GM12892 (cell line): ENCODE measurements at regions not wholly inside any gene's neighbourhood (a gene's known extent, or its start where the extent isn't known, plus 50 kb on each side); places are given as distances from the start of the nearest gene placed in this dataset.

Experiments
- DNase-seq: peaks from one replicate; pipeline ENCODE4 v3.0.0; 2011; ENCODE audit not compliant: insufficient read length
- FAIRE-seq: peaks from 2 replicates; lab custom pipeline; 2011; peaks lifted over from hg19 to GRCh38; lab: Jason Lieb, UNC
- POLR2A ChIP-seq: IDR thresholded peaks from 2 replicates; pipeline ENCODE4 v1.6.1; 2011; ENCODE audit warnings: low read depth, low read length, control low read depth
- POLR2AphosphoS5 ChIP-seq: IDR thresholded peaks from 2 replicates; pipeline ENCODE4 v1.6.1; 2011; ENCODE audit warnings: low read depth, low read length, control low read depth
- TAF1 ChIP-seq: IDR thresholded peaks from 2 replicates; pipeline ENCODE4 v1.6.1; 2011; ENCODE audit warnings: low read depth, mild to moderate bottlenecking, control low read depth, low read length, borderline replicate concordance

DNA sequence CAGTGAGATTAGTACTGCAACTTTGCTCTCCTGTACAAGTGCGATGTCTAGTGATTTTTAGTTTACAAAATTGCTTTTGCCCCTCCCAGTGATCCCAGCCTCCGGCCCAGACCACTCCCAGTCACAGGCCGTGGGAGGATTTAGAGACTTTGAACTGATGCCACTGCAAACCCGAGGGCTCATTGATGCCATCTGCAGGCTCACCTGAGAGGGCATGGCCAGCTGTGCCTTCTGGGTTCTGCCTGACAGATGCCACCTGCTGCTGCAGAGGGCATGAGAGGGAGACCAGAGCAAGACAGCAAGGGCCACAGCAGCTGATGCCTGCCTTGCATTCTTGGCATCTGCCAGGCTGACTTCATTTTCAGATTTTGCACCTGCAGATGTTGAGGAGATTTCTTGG, 593.8 kb downstream of the CDK5RAP2 start:
- FAIRE-seq: no peak

DNA sequence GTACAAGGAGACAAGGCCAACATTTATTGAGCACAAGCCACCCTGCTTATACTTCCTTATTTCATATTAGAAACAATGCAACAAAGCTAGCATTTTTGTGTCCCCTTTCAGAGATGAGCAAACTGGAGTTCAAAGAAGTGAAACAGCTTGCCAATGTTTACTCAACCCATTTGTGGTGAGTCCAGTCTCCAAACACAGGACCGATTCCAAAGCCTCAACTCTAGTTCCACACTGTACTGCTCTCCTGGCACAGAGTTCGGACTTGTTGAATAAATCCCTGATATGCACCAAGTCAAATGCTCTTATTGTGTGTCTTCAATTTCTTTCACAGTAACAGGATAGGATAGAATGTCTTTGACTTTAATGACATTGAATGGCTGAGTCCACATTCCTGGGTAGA, 604.8 kb upstream of the BRINP1 start:
- FAIRE-seq: no peak
- no peak for DNase-seq
- TF ChIP-seq POLR2AphosphoS5: no peak
- TF ChIP-seq POLR2A: no peak

More for the DNA sequence above, 593.8 kb downstream of the CDK5RAP2 start:
- no peak for TF ChIP-seq TAF1
- no peak for TF ChIP-seq POLR2A
- TF ChIP-seq POLR2AphosphoS5: no peak
- DNase-seq: no peak

DNA sequence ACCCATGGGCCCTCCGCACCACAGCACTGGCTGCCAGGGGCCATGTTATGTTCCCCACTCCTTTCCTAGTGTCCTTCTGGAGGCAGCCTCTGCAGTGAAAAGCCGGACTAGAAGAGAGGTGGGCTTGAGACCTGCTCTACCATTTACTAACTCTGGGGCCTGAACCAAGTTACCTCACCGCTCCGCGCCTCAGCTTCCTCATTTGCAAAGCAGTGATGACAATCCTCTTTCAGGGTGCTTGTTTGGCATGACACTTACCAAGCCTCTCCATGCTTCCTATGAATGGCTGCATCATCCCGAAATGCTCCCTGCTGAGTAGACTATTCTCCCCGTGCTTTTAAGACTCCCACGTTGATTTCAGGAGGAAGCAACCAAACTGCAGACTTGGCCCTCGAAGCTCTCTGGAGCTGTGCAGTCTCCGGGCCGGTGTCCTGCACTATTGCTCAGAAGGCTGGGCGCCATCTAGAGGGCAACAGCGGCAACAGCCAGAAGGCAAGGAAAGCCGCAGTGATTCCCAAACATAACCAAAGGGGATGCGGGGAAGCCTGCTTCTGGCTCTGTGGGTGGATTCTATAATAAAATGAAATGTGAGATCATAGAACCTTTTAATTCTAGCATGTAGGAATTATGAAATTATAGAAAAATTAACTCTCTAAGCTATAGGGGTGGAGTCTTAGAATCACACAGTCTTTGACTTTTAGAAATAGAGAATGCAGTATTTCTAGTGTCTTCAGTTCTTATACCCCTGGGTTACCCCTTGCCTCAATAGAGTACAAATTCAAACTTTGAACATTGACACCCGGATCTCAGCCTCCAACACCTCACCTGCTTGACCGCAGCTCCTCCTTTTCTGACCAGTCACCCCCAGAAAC, 599.8 kb upstream of the BRINP1 start:
- TF ChIP-seq TAF1: no peak
- no peak for TF ChIP-seq POLR2AphosphoS5
- TF ChIP-seq POLR2A: no peak
- DNase-seq (peak; percentile 37), FAIRE-seq (peak; percentile 86)

DNA sequence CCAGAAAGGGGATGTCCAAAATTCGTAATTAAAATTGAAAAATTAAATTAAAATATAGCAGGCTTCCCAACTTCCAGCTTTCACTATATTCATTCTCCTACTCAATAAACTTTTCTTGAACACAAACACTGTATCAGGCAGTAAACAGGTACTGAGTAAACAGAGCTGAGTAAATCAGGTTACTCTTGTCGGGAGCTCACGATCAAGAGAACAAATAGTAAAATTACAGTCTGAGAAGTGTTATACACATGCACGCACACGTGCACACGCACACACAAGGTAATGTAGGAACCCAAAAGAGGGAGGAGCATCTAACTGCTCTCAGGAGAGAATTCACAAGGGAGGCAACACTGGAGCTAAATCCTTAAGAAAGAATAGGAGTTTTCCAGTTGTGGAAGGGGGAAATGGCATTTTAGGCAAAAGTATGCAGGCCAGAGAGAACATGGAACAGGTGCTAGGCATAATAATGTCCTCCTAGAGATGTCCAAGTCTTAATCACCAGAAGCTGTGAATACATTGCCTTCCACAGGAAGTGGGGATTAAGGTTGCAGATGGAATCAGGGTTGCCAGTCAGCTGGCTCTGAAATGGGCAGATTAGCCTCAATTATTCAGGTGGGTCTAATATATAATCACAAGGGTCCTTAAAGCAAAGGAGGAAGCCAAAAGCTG, 598.8 kb upstream of the BRINP1 start:
- no peak for FAIRE-seq
- DNase-seq: no peak
- TF ChIP-seq POLR2AphosphoS5: no peak

DNA sequence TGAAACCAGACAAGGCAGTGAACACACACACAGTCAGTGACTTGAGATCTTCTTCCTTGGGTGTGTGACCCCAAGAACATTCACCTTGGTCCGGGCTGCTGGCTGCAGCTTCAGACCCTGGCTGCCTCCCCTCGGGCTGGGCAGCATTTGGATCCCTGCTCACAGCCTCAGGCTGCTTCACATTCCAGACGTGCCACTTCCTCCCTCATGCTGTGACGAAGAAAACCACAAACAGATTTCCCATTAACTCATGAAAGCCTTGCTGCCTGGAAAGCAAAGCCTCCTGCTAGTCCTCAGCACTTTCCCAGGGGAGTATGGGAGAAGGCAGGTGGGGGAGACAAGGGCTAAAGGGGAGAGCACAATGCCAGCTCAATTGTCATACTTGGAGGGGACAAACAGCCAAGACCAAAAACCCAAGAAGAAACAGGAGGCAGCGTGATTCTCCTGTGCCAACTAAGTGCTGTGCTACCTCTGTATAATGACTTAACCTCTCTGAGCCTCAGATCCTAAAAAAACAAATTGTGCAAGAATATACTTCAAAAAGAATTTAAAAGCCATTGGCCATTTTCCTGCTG, 594.6 kb upstream of the BRINP1 start:
- no peak for TF ChIP-seq POLR2AphosphoS5
- no peak for TF ChIP-seq TAF1
- no peak for TF ChIP-seq POLR2A
- no peak for FAIRE-seq
- no peak for DNase-seq

DNA sequence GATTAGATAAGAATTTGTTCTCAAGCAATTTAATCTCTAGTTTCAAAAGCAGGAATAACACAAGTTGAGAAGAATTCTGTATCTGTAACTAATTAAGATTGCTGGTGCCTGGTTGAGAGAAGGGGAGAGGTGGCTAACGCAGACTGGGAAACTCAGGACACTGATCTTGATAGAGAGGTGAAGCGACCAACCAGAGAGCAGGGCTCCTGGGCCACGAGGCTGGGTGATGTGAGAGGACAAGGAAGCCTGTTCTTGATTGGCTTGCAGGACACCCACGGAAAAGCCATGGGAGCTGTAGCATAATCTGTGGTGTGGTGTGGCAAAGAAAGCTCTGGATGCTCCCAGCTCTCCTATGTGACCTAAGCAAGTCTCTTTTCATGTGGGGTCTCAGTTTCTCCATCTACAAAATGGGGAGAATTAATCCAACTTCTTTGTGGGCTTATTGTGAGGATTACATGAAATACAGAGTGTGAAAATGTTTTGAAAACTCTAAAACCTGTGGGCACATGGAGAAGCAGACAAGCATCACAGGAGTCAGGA, 594.1 kb upstream of the BRINP1 start:
- FAIRE-seq (no peak), DNase-seq (no peak)
- TF ChIP-seq POLR2AphosphoS5: no peak
- no peak for TF ChIP-seq POLR2A
- no peak for TF ChIP-seq TAF1

DNA sequence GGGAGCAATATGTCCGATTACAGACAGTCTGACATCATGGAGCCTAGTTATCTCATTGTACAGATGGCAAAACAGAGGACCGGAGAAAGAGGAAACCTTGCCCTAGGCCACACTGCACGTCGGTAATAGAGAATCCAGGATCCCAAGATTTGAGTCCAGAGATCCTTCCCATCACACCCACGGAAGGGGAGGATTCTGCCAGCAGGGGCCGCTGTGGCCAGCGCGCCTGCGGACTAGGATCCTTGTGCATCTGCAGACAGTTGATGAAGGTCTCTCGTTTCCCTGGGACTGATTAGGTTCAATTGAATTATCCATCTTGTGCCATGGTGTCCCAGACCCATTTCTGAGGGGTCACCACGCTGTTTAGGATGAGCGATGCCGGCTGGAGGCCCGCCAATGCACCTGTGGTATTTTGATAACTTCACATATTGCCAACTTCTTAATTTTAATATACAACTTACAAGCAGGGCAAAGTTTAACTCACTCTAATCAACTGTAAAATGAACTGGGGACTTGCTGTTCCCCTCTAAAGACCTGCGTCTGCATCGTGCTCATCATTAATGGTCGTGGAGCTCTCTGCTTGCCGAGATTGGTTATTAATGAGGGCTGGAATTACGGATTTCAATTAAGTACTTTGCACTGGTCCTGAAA, 592.7 kb upstream of the BRINP1 start:
- TF ChIP-seq POLR2A (no peak), TAF1 (no peak), POLR2AphosphoS5 (no peak)
- no peak for DNase-seq
- FAIRE-seq: no peak

DNA sequence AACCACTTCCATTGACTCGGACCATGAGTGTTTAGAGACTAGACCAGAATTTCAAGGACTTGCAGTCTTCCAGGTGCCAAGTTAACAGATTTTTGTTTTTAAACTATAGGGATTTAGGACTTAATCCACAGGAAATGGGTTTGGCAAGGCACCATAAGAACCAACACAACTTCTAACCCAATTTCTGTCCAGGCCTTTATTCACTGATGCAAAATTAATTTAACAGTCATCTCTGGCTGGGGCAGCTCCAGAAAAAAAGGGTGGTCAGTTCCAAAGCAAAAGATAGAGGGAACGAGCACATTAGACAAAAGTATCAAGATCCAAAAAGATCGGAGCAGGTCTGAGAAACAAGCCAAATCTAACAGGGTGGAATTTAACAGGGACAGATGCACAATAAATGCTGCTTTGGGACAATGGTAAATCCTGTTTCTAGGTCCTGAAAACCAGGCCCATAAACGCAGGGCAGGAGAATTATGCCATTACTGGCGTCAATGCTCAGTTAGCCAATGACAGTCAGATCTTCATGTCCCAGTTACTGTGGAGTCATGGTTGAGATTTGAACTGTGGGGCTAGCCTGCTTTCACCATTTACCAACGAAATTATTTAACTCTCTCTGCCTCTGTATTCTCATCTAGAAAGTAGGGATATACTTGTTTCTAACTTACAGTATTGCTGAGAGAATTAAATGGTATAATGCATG, 590.8 kb upstream of the BRINP1 start:
- no peak for TF ChIP-seq POLR2AphosphoS5
- no peak for TF ChIP-seq TAF1
- no peak for TF ChIP-seq POLR2A
- DNase-seq: no peak
- no peak for FAIRE-seq

DNA sequence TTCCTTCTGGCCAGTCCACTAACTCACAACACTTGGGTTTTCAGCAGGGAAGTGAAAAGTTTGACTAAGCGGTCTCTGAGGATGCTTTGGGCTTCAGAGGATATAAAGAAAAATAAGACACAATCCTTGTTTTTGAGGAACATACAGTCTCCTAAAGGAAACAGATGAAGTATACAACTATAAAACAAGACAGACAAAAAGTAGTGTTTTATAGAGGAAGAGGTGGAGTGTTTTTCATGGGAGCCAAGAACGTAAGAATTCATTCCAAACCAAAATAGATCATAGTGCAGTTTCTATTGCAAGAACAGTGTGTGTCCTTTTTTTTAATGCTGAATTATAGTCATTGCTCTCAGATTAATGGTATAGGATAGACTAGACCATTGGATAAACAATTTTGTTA, 586.9 kb upstream of the BRINP1 start:
- FAIRE-seq: no peak
- no peak for DNase-seq
- TF ChIP-seq POLR2AphosphoS5 (no peak), POLR2A (no peak), TAF1 (no peak)

DNA sequence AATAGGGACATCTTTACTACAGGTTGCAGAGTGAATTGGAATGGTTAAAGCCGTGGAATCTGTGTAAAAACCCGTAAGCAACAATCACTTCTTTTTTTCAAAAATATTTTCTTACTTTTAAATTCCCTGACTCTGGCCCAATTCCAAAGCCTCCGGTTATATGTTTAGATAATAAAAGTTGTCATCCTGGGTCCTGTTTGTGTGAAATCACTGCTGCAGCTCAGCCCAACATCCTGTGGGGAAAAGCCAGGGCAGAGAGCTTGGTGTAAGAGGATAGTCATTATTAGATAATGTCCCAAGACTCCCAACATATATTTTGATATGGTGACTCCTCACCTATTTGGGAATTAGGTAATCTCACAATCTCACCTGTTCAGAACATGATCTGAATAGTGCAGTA, 586.0 kb upstream of the BRINP1 start:
- no peak for TF ChIP-seq POLR2A
- TF ChIP-seq TAF1: no peak
- DNase-seq (no peak), FAIRE-seq (no peak)

DNA sequence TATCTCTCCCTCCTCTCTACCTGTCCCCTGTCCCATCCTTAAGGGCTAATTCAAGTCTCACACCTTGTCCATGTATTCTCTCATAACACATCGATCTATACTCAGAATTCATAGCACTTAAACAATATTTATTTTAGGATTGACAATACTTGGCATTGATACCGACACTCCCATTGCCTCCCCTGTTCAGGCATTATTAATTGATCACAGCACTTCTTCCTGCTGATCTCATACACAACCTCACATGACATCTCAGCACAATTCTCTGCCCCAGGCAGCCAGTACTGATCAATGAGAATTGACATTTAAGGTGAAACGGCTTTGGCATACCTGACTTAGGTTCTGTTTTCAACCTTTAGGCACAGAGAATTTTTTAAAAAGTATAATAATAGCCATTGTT, 582.4 kb upstream of the BRINP1 start:
- DNase-seq: no peak
- FAIRE-seq: no peak
- TF ChIP-seq POLR2AphosphoS5 (no peak), TAF1 (no peak), POLR2A (no peak)

DNA sequence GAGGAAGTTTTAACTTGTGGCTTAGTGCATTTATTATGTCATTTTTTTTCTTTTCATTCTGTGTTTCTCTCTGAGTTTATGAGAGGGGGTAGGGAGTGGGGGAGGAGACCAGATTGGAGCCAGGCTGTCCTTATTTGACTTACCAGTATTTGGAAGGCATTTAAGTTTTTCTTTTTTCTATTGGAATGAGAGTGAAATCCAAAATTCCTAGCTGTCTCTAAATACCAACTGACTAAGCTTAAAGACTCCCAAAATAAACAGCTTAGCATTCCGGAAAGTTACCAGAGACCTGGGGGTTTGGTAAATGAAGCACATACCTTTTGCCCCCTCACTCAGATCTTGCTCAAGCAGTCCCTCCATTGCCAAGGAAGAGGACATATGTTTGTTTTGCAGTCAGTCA, 581.9 kb upstream of the BRINP1 start:
- FAIRE-seq (no peak), DNase-seq (no peak)
- TF ChIP-seq POLR2A (no peak), TAF1 (no peak), POLR2AphosphoS5 (no peak)
